WI38 (cell line): ENCODE measurements at regions not wholly inside any gene's neighbourhood (a gene's known extent, or its start where the extent isn't known, plus 50 kb on each side); places are given as distances from the start of the nearest gene placed in this dataset.

Experiments
- H3K4me3 ChIP-seq: 2 replicates; pipeline ENCODE4 v1.5.1; 2011; ENCODE audit warnings: low read depth, mild to moderate bottlenecking, control low read depth, low read length
- CTCF ChIP-seq: IDR thresholded peaks from 2 replicates; pipeline ENCODE4 v1.5.1; 2012; ENCODE audit warnings: low read depth, mild to moderate bottlenecking, control low read depth, low read length

DNA sequence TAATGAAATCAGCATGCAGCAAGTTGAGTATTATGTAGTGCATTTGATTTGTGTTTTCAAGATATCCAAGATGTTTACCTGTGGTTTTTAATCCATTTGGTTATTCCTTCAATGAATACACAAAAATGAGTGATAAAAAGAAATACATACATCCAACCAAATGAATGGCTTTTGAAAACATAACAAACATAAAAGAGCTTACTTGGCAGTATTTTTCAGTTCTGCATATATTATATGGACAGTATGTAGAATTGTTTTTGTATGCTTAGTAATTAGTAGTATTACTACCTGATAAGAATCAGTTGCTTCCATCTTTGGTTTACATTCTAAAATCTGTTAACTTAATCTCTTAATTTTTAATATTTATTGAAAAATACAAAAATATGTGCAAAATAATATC, 908.9 kb upstream of the AGA start:
- no peak overlapping the region for H3K4me3 ChIP-seq
- TF ChIP-seq CTCF, result no peak

- TF ChIP-seq CTCF, result no peak
- H3K4me3 ChIP-seq, result no peak overlapping the region
These were observed 914.5 kb upstream of the AGA start for GRCh38 chr4:178356725-178357124.

GRCh38 chr4:178385481-178385880, 943.2 kb upstream of the AGA start:
- no peak overlapping the region for H3K4me3 ChIP-seq
- TF ChIP-seq CTCF, result no peak

GRCh38 chr4:178387756-178388155, 945.5 kb upstream of the AGA start:
- H3K4me3 ChIP-seq, result no peak overlapping the region
- no peak for TF ChIP-seq CTCF

GRCh38 chr4:178395798-178396197, 953.6 kb upstream of the AGA start:
- TF ChIP-seq CTCF, result no peak
- no peak overlapping the region for H3K4me3 ChIP-seq

DNA sequence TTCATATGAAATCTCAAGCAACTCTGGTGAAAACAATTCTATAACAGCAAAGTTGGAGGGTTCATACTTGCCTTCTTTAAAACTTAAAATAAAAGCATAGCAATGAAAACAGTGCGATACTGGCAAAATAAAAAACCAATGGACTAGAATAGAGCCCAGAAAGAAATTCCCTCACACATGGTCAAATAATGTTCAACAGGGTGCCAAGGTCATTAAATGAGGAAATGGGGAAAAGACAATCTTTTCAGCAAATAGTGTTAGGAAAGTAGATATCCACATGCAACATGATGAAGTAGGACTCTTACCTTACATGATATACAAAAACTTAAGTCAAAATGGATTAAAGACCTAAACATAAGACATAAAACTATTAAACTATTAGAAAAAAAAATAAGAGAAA, 970.2 kb upstream of the AGA start:
- TF ChIP-seq CTCF, result no peak
- H3K4me3 ChIP-seq, result no peak overlapping the region

DNA sequence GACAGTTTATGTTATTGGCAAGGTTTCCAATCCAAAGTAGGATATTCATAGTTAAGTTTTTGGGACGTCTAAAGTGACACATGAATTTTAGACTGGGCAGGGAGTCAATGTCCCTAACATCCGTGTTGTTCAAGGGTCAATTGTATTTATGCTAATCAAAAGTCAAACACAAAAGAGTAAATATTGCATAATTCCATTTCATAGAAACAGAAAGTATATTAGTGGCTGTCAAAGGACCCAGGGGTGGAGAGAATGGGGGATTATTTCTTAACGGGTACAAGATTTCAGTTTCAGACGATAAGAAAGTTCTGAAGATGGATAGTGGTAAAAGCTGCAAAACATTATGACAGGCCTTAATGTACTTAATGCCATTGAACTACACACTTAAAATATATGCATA, 971.8 kb upstream of the AGA start:
- H3K4me3 ChIP-seq, result no peak overlapping the region
- TF ChIP-seq CTCF, result no peak
